GM19238 (cell line): ENCODE measurements at regions not wholly inside any gene's neighbourhood (a gene's known extent, or its start where the extent isn't known, plus 50 kb on each side); places are given as distances from the start of the nearest gene placed in this dataset.
"Not testable (repeated sequence)": the region's sequence is repeated elsewhere in the genome, so short reads cannot be mapped to it uniquely, and the experiment has no call there.

ENCODE experiments used
- DNase-seq: peaks from one replicate; pipeline ENCODE4 v3.0.0; 2011; ENCODE audit warnings: low spot score; ENCODE audit not compliant: insufficient read length

DNA sequence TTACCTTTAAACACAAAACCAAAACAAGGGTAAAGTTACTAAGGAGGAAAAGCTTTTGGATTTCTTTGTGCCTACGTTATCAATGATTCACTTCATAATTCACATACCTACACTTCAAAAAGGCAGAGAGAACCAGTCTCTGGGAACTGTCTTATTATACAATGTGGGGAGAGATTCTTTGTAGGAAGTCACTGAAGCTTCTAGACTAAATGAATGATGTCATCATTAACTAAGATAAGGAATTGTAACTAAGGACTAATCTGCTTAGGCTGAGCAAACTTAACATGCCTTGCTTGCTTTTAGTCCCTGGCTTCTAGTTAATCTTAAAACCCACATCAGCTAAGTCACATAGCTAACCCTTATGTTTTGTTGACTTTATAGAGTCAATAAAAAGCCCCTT, 771.2 kb downstream of the NXPH1 start:
- no peak for DNase-seq

GRCh38 chr7:9210114-9210513, 776.7 kb downstream of the NXPH1 start:
- DNase-seq, result no peak

GRCh38 chr7:9217204-9217603, 783.8 kb downstream of the NXPH1 start:
- no peak for DNase-seq

DNA sequence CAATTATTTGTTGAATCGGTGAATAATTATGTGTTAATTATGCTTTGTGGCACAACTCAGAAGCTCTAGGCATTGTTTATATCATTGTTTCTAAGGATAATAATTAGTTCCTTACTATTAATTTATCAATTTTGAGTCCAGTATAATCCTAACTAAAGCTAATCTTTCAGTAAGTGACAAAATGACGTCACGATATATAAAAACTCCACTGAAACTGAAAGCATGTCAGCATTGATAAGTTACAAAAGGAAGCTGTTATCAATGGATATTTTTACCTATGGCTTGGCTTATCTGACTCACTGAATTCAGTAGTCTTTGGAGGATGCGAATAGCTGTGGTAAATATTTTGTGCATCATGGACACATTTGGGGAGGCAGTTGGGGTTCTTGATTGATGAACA, 793.1 kb downstream of the NXPH1 start:
- no peak for DNase-seq

DNA sequence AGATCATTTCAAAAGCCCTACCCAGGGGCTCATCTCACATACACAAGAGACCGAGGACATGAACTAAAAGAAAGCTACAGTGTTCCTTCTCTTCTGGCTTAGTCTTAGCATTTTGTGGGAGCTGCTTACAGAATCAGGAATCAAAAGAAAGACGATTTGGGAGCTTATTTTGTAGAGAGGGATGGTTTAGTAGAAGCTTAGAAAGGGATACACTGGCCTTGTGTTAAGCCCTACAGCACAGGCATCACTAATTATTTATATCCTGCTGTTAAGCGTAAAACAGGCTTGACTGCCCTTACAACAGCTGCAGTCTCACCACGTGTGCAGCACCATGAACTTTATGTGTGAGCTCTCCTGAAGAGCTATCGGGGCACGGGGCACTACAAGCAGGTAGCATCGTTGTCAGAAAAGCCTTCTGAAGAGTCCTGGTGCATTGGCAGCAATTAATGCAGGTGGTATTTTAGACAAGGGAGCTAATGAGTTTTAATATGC, 798.3 kb downstream of the NXPH1 start:
- DNase-seq, result no peak

DNA sequence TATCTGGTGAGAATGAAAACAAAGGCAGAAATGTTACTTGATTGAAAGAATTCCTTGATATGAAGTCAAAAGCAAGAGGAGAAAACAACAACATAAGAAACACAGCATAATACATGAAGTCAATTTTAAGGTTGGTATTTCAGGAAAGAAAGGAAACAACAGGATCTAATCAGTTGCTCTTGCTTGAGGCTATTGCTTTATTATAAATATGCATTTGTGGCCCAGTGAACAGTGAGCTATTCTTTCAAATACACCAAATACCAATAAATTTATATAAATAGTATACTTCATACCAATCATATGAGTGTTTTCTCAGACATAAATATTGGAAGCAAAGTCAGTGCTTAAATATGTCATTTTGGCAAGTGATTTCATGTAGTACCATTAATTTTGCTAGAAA, 806.6 kb downstream of the NXPH1 start:
- DNase-seq, result no peak

DNA sequence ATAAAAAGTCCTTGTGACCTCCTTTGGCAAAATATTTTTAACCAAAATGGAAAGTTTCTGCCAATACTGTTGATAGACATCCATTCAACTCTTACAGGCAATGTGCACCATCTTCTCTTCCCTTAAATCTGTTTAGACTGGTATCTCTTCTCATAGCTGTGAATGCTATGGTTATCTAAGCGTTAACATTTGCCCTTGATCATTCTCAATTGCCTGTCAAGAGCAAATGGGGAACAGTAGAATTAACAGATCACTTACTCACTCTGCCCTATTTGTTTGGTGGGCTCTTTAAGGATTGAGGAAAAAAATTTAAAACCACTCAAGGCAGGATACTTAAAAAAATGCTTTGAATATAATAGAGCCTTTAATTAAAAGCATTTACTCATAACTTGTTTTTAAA, 808.4 kb downstream of the NXPH1 start:
- DNase-seq, result no peak

DNA sequence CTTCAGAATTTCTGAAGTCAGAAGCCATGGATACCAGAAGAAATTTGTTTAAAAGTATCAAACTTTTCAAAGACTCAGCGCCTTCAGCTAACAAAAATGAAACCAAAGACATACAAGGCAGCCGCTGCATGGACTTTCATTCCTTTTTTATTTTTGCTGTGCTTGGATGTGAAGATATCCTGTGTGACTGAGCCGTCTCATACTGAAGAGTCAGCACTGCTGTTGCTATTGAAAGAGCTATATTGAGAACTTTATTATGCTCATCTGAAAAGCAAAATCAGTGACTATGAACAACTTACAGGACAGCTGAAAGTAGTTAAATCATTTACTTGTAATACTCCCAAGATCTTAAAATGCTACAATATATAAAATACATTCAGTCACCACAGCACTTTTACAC, 809.2 kb downstream of the NXPH1 start:
- DNase-seq, result no peak

DNA sequence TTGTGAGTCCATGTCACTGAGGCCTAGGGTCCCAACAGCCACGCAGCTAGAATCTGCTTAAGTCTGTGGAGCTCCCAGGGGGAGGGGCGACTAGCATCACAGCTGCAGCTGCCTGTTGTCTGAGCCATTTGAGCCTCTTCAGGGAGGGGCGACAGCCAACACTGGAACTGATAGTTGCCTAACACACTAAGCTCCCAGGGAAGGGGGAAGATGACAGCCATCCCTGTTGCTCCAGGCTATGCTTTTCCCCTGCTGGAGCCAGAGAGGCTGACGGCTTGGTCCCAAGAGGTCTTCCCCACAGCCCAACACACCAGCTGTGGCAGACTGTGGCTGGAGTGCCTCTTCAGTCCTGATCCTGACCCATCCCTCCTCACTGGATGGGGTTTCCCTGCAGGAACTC, 817.5 kb downstream of the NXPH1 start:
- DNase-seq, result no peak

- DNase-seq, result no peak
These were observed 831.0 kb downstream of the NXPH1 start for GRCh38 chr7:9264395-9264794.

DNA sequence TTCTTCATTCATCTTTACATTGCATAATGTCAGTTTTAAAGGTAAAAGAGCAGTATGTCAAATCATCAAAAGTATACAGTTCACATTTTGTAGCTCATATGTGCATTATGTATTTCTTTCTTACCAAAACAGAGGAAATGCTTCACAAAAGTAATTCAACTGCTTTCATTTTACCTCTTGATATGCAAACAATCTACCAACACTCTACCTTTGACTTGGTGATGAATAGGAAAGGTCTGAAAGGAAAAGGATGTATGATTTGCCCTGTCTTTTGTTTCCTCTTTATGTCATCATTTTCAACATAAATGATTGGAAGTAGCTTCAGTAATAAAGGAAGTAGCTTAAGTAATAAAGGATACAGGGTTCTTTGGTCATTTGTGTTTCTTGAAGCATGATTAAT, 846.7 kb downstream of the NXPH1 start:
- no peak for DNase-seq

- no peak for DNase-seq
These were observed 849.8 kb downstream of the NXPH1 start for GRCh38 chr7:9283246-9283645.

DNA sequence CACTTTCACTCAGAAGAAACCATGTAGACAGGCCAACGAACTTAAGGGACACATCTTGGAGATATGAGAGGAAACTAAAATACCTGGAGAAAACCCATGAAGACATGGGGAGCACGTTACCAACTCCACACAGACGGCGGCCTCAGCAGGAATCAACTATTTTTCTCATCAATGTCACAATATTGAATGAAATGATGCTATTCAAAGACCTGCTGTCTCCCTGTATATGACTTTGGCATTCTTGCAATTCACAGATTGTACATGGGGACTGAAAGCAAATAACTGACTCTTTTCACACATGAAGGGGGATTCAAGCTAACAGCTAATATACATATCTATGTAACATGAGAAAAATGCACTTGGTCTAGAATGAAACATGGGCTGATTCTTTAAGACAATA, 869.0 kb downstream of the NXPH1 start:
- no peak for DNase-seq

- no peak for DNase-seq
These were observed 873.7 kb downstream of the NXPH1 start for GRCh38 chr7:9307131-9307530.

GRCh38 chr7:9324513-9324912, 891.1 kb downstream of the NXPH1 start:
- DNase-seq, result no peak

DNA sequence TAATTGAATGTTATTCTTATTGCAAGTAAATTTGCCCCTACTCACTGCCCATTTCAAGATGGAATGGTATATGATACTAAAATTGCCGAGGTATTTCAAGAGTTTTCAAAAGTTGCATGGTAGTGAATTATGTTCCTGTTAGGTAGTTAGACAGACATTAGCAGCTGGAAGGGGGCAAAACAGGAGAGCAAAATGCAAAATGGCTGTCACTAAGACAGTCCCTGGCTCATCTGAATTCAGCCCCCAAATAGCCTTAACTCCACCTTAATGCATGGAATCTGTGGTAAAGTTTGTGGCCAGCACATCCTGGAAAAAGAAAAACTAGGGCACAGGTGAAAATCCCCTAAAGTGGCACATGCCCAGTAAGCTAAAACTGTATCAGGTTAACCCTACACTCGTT, 894.9 kb downstream of the NXPH1 start:
- no peak for DNase-seq

GRCh38 chr7:9349625-9350024, 916.2 kb downstream of the NXPH1 start:
- no peak for DNase-seq

DNA sequence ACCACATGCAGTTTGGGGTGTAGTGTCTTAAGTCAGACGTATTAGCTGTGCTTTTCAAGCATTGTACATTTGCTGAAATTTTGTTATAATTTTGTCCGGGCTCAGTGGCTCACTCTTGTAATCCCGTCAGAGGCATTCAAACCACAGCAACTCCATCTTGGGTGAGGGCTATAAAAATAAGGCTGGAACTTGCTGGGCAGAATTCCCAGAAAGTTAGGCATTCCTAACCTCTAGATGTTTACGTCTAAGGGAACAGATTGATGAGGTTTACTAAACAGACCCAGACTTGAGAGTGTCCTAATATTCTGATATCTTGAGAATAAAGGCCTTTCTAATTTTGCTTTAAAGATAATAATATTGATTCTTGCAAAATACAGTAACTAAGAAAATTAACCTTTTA, 957.8 kb downstream of the NXPH1 start:
- DNase-seq, result no peak

GRCh38 chr7:9391984-9392383, 958.6 kb downstream of the NXPH1 start:
- no peak for DNase-seq

- DNase-seq, result not testable (repeated sequence)
These were observed 971.0 kb downstream of the NXPH1 start for GRCh38 chr7:9404386-9404785.

DNA sequence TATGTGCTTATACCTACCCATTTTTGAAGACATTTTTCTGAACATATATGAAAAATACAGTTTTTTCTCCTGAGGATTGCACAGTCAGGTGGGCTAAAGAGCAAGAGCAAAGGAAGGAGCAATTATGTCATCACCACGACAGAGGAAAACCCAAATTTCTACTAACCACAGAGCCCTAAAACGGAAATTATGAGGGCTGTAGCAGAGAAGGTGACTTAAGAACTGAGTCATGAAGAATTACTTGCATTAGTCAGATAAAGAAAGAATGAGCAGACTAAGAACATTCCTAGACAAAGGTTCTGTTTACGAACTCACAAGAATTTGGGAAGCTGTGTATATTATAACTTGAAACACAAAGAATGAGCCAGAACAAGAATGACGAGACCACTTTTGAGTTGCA, 974.4 kb downstream of the NXPH1 start:
- no peak for DNase-seq

- DNase-seq, result no peak
These were observed 1020.1 kb downstream of the NXPH1 start for GRCh38 chr7:9453521-9453920.

DNA sequence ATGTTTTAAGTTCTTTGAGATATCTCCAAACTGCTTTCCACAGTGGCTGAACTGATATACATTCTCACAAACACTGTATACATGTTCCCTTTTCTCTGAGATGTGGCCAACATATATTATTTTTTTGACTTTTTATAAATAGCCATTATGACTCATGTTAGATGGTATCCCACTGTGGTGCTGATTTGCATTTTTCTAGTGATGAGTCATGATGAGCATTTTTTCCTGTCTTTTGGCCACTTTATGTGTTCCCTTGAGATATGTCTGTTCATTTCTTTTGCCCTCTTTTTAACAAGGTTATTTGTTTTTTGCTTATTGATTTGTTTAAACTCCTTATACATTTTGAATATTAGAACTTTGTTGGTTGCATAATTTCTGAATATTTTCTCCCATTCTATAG, 1055.1 kb downstream of the NXPH1 start:
- no peak for DNase-seq

- DNase-seq, result no peak
These were observed 1064.9 kb downstream of the NXPH1 start for GRCh38 chr7:9498303-9498702.
